ENCODE measurements at regions not wholly inside any gene's neighbourhood (a gene's known extent, or its start where the extent isn't known, plus 50 kb on each side); places are given as distances from the start of the nearest gene placed in this dataset.

GRCh38 chr18:38886235-38886634 lies 1320.6 kb upstream of the CELF4 start:
- no peaks in the 10 kb centered on the region for H3K4me1 ChIP-seq (ENCODE audit: control insufficient read depth, insufficient read depth, low read length, poor library complexity, severe bottlenecking)
- H3K36me3 ChIP-seq (ENCODE audit: control insufficient read depth, insufficient read depth, low read length), result no peaks in the 10 kb centered on the region
- no peaks in the 10 kb centered on the region for H3K9me3 ChIP-seq (ENCODE audit: control insufficient read depth, low read length)
- H3K27ac ChIP-seq (ENCODE audit: insufficient read depth, low read length, poor library complexity, severe bottlenecking), result no peak overlapping the region
- no peak for DNase-seq
- H3K27me3 ChIP-seq (replicated peaks; ENCODE audit: control insufficient read depth, insufficient read depth, low read length, poor library complexity, severe bottlenecking), result no peaks in the 10 kb centered on the region
- no peak overlapping the region for H3K4me3 ChIP-seq (ENCODE audit: insufficient read depth, low read depth, low read length, poor library complexity, severe bottlenecking)

DNA sequence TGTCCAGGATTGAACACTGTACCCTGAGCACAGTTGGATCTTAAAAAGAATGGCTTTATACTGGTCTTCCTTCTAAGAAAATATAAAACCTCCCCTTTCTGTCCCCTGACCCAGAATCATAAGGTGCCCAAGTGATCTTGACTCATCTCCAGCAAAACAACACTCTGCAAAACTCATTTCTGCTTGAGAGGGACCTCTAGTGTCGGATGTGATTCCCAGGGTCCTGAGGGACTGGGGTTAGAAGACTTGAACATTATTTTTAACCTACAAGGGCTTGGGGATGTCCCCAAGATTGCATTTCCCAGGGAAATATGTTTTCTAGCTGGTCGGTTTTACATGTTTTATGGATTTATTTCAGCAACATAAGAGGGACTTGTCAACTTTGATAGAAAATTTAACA lies 1318.5 kb upstream of the CELF4 start:
- Histone ChIP-seq H3K27ac (ENCODE audit: insufficient read depth, low read length, poor library complexity, severe bottlenecking) (no peak overlapping the region), H3K9me3 (ENCODE audit: control insufficient read depth, low read length) (no peaks in the 10 kb centered on the region), H3K4me1 (ENCODE audit: control insufficient read depth, insufficient read depth, low read length, poor library complexity, severe bottlenecking) (no peaks in the 10 kb centered on the region), H3K27me3 (replicated peaks; ENCODE audit: control insufficient read depth, insufficient read depth, low read length, poor library complexity, severe bottlenecking) (no peaks in the 10 kb centered on the region), H3K36me3 (ENCODE audit: control insufficient read depth, insufficient read depth, low read length) (no peaks in the 10 kb centered on the region), H3K4me3 (ENCODE audit: insufficient read depth, low read depth, low read length, poor library complexity, severe bottlenecking) (no peak overlapping the region)
- DNase-seq, result no peak

GRCh38 chr18:38883111-38883510 lies 1317.5 kb upstream of the CELF4 start:
- Histone ChIP-seq H3K27me3 (replicated peaks; ENCODE audit: control insufficient read depth, insufficient read depth, low read length, poor library complexity, severe bottlenecking) (no peaks in the 10 kb centered on the region), H3K4me3 (ENCODE audit: insufficient read depth, low read depth, low read length, poor library complexity, severe bottlenecking) (no peak overlapping the region), H3K36me3 (ENCODE audit: control insufficient read depth, insufficient read depth, low read length) (no peaks in the 10 kb centered on the region), H3K9me3 (ENCODE audit: control insufficient read depth, low read length) (no peaks in the 10 kb centered on the region), H3K27ac (ENCODE audit: insufficient read depth, low read length, poor library complexity, severe bottlenecking) (no peak overlapping the region), H3K4me1 (ENCODE audit: control insufficient read depth, insufficient read depth, low read length, poor library complexity, severe bottlenecking) (no peaks in the 10 kb centered on the region)
- no peak for DNase-seq

DNA sequence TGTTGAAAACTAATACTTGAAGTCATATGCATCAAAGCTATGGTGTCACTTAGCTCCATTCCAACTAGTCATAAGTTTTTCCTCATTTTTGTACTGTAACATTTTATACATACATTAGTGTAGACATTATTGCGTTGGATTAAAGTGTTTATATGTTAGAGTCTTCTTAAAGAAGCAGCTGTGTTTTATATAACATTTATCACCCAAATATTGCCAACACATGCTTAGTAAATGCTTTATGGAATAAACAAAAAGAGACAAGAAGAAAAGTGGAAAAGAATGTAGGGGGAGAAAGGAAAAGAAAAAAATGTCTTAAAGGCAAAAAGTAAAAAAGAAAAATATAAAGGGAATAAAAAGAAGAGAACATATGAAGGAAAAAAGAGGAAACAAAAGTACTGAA lies 1314.3 kb upstream of the CELF4 start:
- Histone ChIP-seq H3K27me3 (replicated peaks; ENCODE audit: control insufficient read depth, insufficient read depth, low read length, poor library complexity, severe bottlenecking) (no peaks in the 10 kb centered on the region), H3K4me3 (ENCODE audit: insufficient read depth, low read depth, low read length, poor library complexity, severe bottlenecking) (no peak overlapping the region)
- DNase-seq, result no peak

DNA sequence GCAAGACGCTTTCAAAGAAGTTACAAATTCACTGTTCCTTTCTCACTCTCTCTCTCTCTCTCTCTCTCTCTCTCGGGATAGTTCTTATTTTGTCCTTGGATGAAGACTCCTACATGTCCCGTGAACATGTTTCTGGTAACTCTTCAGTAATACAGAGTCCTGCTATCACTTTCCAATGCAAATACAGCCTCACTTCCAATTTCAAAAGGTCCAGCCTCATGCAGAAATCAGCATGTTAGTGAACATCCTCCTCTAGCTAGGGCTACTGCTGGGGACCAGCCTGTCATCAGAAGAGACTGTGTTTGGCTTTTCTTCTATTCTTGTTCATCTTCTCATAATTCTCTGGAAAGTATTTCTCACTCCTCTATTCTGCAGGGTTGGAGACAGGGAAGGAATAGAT lies 1306.7 kb upstream of the CELF4 start:
- Histone ChIP-seq H3K4me3 (ENCODE audit: insufficient read depth, low read depth, low read length, poor library complexity, severe bottlenecking) (no peak overlapping the region), H3K27ac (ENCODE audit: insufficient read depth, low read length, poor library complexity, severe bottlenecking) (no peak overlapping the region), H3K9me3 (ENCODE audit: control insufficient read depth, low read length) (no peaks in the 10 kb centered on the region), H3K4me1 (ENCODE audit: control insufficient read depth, insufficient read depth, low read length, poor library complexity, severe bottlenecking) (no peaks in the 10 kb centered on the region), H3K36me3 (ENCODE audit: control insufficient read depth, insufficient read depth, low read length) (no peaks in the 10 kb centered on the region), H3K27me3 (replicated peaks; ENCODE audit: control insufficient read depth, insufficient read depth, low read length, poor library complexity, severe bottlenecking) (no peaks in the 10 kb centered on the region)
- DNase-seq, result no peak

More for the DNA sequence above, 1314.3 kb upstream of the CELF4 start:
- Histone ChIP-seq H3K27ac (ENCODE audit: insufficient read depth, low read length, poor library complexity, severe bottlenecking) (no peak overlapping the region), H3K9me3 (ENCODE audit: control insufficient read depth, low read length) (no peaks in the 10 kb centered on the region), H3K4me1 (ENCODE audit: control insufficient read depth, insufficient read depth, low read length, poor library complexity, severe bottlenecking) (no peaks in the 10 kb centered on the region), H3K36me3 (ENCODE audit: control insufficient read depth, insufficient read depth, low read length) (no peaks in the 10 kb centered on the region)

- H3K36me3 ChIP-seq (ENCODE audit: control insufficient read depth, insufficient read depth, low read length), result no peaks in the 10 kb centered on the region
- no peaks in the 10 kb centered on the region for H3K4me1 ChIP-seq (ENCODE audit: control insufficient read depth, insufficient read depth, low read length, poor library complexity, severe bottlenecking)
- H3K27me3 ChIP-seq (replicated peaks; ENCODE audit: control insufficient read depth, insufficient read depth, low read length, poor library complexity, severe bottlenecking), result no peaks in the 10 kb centered on the region
- no peak overlapping the region for H3K27ac ChIP-seq (ENCODE audit: insufficient read depth, low read length, poor library complexity, severe bottlenecking)
- H3K9me3 ChIP-seq (ENCODE audit: control insufficient read depth, low read length), result no peaks in the 10 kb centered on the region
- H3K4me3 ChIP-seq (ENCODE audit: insufficient read depth, low read depth, low read length, poor library complexity, severe bottlenecking), result no peak overlapping the region
- DNase-seq, result no peak
Measured at GRCh38 chr18:38868757-38869156, 1303.2 kb upstream of the CELF4 start.

DNA sequence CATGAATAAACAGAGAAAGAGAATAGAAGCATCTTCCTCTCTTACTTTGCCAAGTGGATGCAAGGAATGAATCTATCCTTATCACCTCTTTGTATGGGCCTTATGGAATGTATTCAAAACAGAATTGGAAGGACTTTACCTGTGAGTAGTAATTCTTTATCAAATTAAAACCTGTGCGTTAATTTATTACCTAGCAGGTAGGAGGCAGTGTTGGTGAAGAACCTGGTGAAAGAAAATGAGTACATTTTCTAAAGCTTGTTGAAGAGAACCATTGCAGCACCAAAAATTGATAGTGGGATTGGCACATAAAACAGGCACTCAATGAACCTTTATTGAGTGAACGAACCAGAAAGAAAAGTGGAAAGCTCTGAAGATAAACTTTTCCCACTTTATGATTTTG lies 1302.1 kb upstream of the CELF4 start:
- no peak overlapping the region for H3K4me3 ChIP-seq (ENCODE audit: insufficient read depth, low read depth, low read length, poor library complexity, severe bottlenecking)
- H3K27me3 ChIP-seq (replicated peaks; ENCODE audit: control insufficient read depth, insufficient read depth, low read length, poor library complexity, severe bottlenecking), result no peaks in the 10 kb centered on the region
- H3K27ac ChIP-seq (ENCODE audit: insufficient read depth, low read length, poor library complexity, severe bottlenecking), result no peak overlapping the region
- no peaks in the 10 kb centered on the region for H3K4me1 ChIP-seq (ENCODE audit: control insufficient read depth, insufficient read depth, low read length, poor library complexity, severe bottlenecking)
- no peak for DNase-seq
- no peaks in the 10 kb centered on the region for H3K9me3 ChIP-seq (ENCODE audit: control insufficient read depth, low read length)
- H3K36me3 ChIP-seq (ENCODE audit: control insufficient read depth, insufficient read depth, low read length), result no peaks in the 10 kb centered on the region

GRCh38 chr18:38851526-38851925 lies 1285.9 kb upstream of the CELF4 start:
- no peaks in the 10 kb centered on the region for H3K9me3 ChIP-seq (ENCODE audit: control insufficient read depth, low read length)
- H3K4me1 ChIP-seq (ENCODE audit: control insufficient read depth, insufficient read depth, low read length, poor library complexity, severe bottlenecking), result no peaks in the 10 kb centered on the region
- DNase-seq, result no peak
- no peaks in the 10 kb centered on the region for H3K36me3 ChIP-seq (ENCODE audit: control insufficient read depth, insufficient read depth, low read length)
- H3K4me3 ChIP-seq (ENCODE audit: insufficient read depth, low read depth, low read length, poor library complexity, severe bottlenecking), result no peak overlapping the region
- H3K27me3 ChIP-seq (replicated peaks; ENCODE audit: control insufficient read depth, insufficient read depth, low read length, poor library complexity, severe bottlenecking), result no peaks in the 10 kb centered on the region
- no peak overlapping the region for H3K27ac ChIP-seq (ENCODE audit: insufficient read depth, low read length, poor library complexity, severe bottlenecking)

DNA sequence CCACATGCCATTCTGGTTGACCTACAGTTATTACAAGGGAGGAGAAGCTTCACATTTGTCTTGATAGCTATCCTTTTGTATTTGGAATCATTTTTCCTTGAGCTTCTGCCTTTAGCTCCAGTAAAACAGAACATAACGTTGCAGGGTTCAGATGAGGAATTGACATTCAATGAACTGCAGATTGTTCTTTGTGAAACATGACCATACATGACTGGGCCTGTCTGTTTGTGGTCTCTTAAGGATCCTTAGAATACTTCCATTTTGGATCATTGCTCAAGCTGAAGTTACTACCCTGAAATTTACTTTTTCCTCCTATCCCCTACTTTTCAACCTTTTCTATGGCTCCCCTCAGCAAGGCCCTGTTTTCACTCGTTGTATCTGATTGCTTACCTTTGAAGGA lies 1281.7 kb upstream of the CELF4 start:
- no peak for DNase-seq
- Histone ChIP-seq H3K36me3 (ENCODE audit: control insufficient read depth, insufficient read depth, low read length) (no peaks in the 10 kb centered on the region), H3K27me3 (replicated peaks; ENCODE audit: control insufficient read depth, insufficient read depth, low read length, poor library complexity, severe bottlenecking) (no peaks in the 10 kb centered on the region), H3K27ac (ENCODE audit: insufficient read depth, low read length, poor library complexity, severe bottlenecking) (no peak overlapping the region), H3K4me1 (ENCODE audit: control insufficient read depth, insufficient read depth, low read length, poor library complexity, severe bottlenecking) (no peaks in the 10 kb centered on the region), H3K4me3 (ENCODE audit: insufficient read depth, low read depth, low read length, poor library complexity, severe bottlenecking) (no peak overlapping the region), H3K9me3 (ENCODE audit: control insufficient read depth, low read length) (no peaks in the 10 kb centered on the region)

DNA sequence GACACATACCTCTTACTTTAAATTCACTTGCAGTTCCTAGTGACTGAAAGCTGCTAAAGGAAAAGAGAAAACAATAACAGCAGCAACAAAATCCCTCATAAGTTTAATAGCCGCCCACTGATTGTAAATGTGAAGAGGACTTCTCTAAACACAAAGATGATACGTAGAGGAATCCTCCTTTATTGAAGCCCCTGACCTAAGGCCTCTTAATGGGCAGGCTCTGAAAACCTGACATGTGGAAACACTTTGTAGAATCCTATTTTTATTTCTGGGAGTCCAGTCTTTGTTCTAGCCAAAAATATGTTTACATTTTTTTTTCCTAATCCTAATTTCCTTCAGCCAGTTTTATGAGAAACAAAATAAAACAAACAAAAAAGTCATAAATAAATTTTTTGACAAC lies 1277.7 kb upstream of the CELF4 start:
- H3K27ac ChIP-seq (ENCODE audit: insufficient read depth, low read length, poor library complexity, severe bottlenecking), result no peak overlapping the region
- H3K4me1 ChIP-seq (ENCODE audit: control insufficient read depth, insufficient read depth, low read length, poor library complexity, severe bottlenecking), result no peaks in the 10 kb centered on the region
- no peak for DNase-seq
- no peaks in the 10 kb centered on the region for H3K27me3 ChIP-seq (replicated peaks; ENCODE audit: control insufficient read depth, insufficient read depth, low read length, poor library complexity, severe bottlenecking)
- no peaks in the 10 kb centered on the region for H3K9me3 ChIP-seq (ENCODE audit: control insufficient read depth, low read length)
- H3K4me3 ChIP-seq (ENCODE audit: insufficient read depth, low read depth, low read length, poor library complexity, severe bottlenecking), result no peak overlapping the region
- no peaks in the 10 kb centered on the region for H3K36me3 ChIP-seq (ENCODE audit: control insufficient read depth, insufficient read depth, low read length)

GRCh38 chr18:38826247-38826646 lies 1260.6 kb upstream of the CELF4 start:
- Histone ChIP-seq H3K4me1 (ENCODE audit: control insufficient read depth, insufficient read depth, low read length, poor library complexity, severe bottlenecking) (no peaks in the 10 kb centered on the region), H3K27me3 (replicated peaks; ENCODE audit: control insufficient read depth, insufficient read depth, low read length, poor library complexity, severe bottlenecking) (no peaks in the 10 kb centered on the region), H3K4me3 (ENCODE audit: insufficient read depth, low read depth, low read length, poor library complexity, severe bottlenecking) (no peak overlapping the region), H3K36me3 (ENCODE audit: control insufficient read depth, insufficient read depth, low read length) (no peaks in the 10 kb centered on the region), H3K27ac (ENCODE audit: insufficient read depth, low read length, poor library complexity, severe bottlenecking) (no peak overlapping the region), H3K9me3 (ENCODE audit: control insufficient read depth, low read length) (no peaks in the 10 kb centered on the region)
- DNase-seq, result no peak

All from effector memory CD4-positive, alpha-beta T cell (primary cell).